Vagina (tissue), 2 donors: ENCODE measurements at regions not wholly inside any gene's neighbourhood (a gene's known extent, or its start where the extent isn't known, plus 50 kb on each side); places are given as distances from the start of the nearest gene placed in this dataset.

Experiments used
- DNase-seq, 2 donors: peaks; one replicate each; pipeline ENCODE4 v3.0.0-alpha.2; 2017; ENCODE audit errors: extremely low spot score in 2 of 2
- H3K27ac ChIP-seq: fragments of 200-600 bp; sonication (generic); one replicate; pipeline ENCODE4 v1.5.1; 2019
- H3K27me3 ChIP-seq: fragments of 200-600 bp; sonication (generic); one replicate; pipeline ENCODE4 v1.5.1; 2019
- H3K36me3 ChIP-seq, 2 donors: fragments of 200-600 bp; sonication (generic); one replicate each; pipeline ENCODE4 v1.5.1; 2017 to 2019
- H3K4me1 ChIP-seq: fragments of 200-600 bp; sonication (generic); one replicate; pipeline ENCODE4 v1.5.1; 2019
- H3K4me3 ChIP-seq, 2 donors: fragments of 200-600 bp; sonication (generic); 1 replicate in 1 of 2; 2 replicates in 1 of 2; pipeline ENCODE4 v1.5.1; 2016 to 2019
- H3K9me3 ChIP-seq: fragments of 200-600 bp; sonication (generic); one replicate; pipeline ENCODE4 v1.5.1; 2019
- POLR2A ChIP-seq, 2 donors: fragments of 450-650 bp; IDR thresholded peaks; one replicate each; pipeline ENCODE4 v1.6.1; 2017; ENCODE audit warnings: antibody characterized with exemption in 2 of 2, mild to moderate bottlenecking in 2 of 2, moderate library complexity in 2 of 2
- POLR2AphosphoS5 ChIP-seq, 2 donors: sonication (generic); formaldehyde crosslinking; IDR thresholded peaks; one replicate each; pipeline ENCODE4 v1.9.0; 2017; ENCODE audit warnings: antibody characterized with exemption in 2 of 2, mild to moderate bottlenecking in 2 of 2, low read depth in 1 of 2; ENCODE audit not compliant: insufficient read depth in 1 of 2
- intact Hi-C: fragments of 100-400 bp; cut with DNase I; formaldehyde crosslinking; loops from one replicate; pipeline ENCODE4 v1.15.1; 2023
- TF ChIP-seq, protein P1 (sequence below), 3 experiments: fragments of 450-650 bp in 2 of 3; fragments of 200-600 bp in 1 of 3; sonication (generic) in 1 of 3; IDR thresholded peaks; one replicate each; pipeline ENCODE4 v1.5.1; 2017 to 2019; ENCODE audit warnings: antibody characterized with exemption in 3 of 3, mild to moderate bottlenecking in 2 of 3, moderate library complexity in 2 of 3

DNA sequence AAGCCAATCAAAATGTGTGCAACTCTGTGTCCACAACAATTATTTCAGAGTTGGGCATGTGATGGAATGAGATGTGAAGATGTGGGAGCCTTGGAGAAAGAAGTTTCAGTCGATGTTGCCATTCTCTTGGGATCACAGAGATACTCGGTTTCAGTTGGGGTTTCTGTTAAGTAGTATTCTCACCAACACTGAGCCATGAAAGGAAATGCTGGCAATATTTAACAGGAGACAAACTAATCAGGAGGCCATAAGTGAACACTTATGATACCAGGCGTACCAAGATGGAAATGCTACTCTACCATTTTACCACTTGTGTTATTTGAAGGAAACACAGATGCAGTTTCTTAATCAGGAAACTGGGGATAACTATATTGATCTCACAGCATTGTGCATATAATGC is 53.3 kb upstream of the NUDT7 start:
- DNase-seq, result no peak
- no peaks in the 10 kb centered on the region for H3K9me3 ChIP-seq
- H3K36me3 ChIP-seq, result no peaks in the 10 kb centered on the region
- H3K27ac ChIP-seq, result no peak overlapping the region
- H3K4me1 ChIP-seq, result no peaks in the 10 kb centered on the region
- TF ChIP-seq POLR2AphosphoS5 (IDR thresholded peaks at IDR 0.05; ENCODE audit: insufficient read depth in 1 of 2, low read depth in 1 of 2), result no peak
- TF ChIP-seq POLR2A (IDR thresholded peaks at IDR 0.05), result no peak
- TF ChIP-seq, protein P1, sequence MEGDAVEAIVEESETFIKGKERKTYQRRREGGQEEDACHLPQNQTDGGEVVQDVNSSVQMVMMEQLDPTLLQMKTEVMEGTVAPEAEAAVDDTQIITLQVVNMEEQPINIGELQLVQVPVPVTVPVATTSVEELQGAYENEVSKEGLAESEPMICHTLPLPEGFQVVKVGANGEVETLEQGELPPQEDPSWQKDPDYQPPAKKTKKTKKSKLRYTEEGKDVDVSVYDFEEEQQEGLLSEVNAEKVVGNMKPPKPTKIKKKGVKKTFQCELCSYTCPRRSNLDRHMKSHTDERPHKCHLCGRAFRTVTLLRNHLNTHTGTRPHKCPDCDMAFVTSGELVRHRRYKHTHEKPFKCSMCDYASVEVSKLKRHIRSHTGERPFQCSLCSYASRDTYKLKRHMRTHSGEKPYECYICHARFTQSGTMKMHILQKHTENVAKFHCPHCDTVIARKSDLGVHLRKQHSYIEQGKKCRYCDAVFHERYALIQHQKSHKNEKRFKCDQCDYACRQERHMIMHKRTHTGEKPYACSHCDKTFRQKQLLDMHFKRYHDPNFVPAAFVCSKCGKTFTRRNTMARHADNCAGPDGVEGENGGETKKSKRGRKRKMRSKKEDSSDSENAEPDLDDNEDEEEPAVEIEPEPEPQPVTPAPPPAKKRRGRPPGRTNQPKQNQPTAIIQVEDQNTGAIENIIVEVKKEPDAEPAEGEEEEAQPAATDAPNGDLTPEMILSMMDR (IDR thresholded peaks at IDR 0.05), result no peak
- H3K27me3 ChIP-seq, result no peaks in the 10 kb centered on the region
- H3K4me3 ChIP-seq, result no peak overlapping the region
- intact Hi-C loops, result loop anchor here (10.0 kb wide), 1 partner anchor 84 kb away; no protein-coding TSS in a partner anchor
